Mesendoderm (in vitro differentiated cells): ENCODE measurements at regions not wholly inside any gene's neighbourhood (a gene's known extent, or its start where the extent isn't known, plus 50 kb on each side); places are given as distances from the start of the nearest gene placed in this dataset.

ENCODE experiments used
- DNase-seq: peaks from one replicate; pipeline ENCODE4 v3.0.0; 2013
- H2AK5ac ChIP-seq: 2 replicates; pipeline ENCODE4 v1.6.1; 2013; ENCODE audit warnings: low read length, inconsistent platforms
- H2BK120ac ChIP-seq: 2 replicates; pipeline ENCODE4 v1.6.1; 2013; ENCODE audit warnings: low read depth, mild to moderate bottlenecking, low read length, moderate library complexity, mixed read lengths
- H2BK15ac ChIP-seq: replicated peaks from 2 replicates; pipeline ENCODE4 v1.6.1; 2013; ENCODE audit warnings: low read depth, mild to moderate bottlenecking, moderate library complexity
- H2BK5ac ChIP-seq: 2 replicates; pipeline ENCODE4 v1.6.1; 2013; ENCODE audit warnings: low read length, inconsistent platforms
- H3K18ac ChIP-seq: 2 replicates; pipeline ENCODE4 v1.6.1; 2013; ENCODE audit warnings: mild to moderate bottlenecking, low read length, mixed read lengths
- H3K23ac ChIP-seq: one replicate; pipeline ENCODE4 v1.6.1; 2013; ENCODE audit warnings: low read length
- H3K27ac ChIP-seq: 2 replicates; pipeline ENCODE4 v1.5.1; 2013; ENCODE audit warnings: low read depth, mild to moderate bottlenecking, inconsistent platforms, low read length, moderate library complexity
- H3K27me3 ChIP-seq: 2 replicates; pipeline ENCODE4 v1.6.1; 2013; ENCODE audit warnings: low read length, control low read depth, mild to moderate bottlenecking, inconsistent platforms; ENCODE audit not compliant: insufficient read depth, poor library complexity
- H3K36me3 ChIP-seq: 2 replicates; pipeline ENCODE4 v1.6.1; 2013; ENCODE audit warnings: low read length, inconsistent platforms; ENCODE audit not compliant: control insufficient read depth, insufficient read depth
- H3K4ac ChIP-seq: one replicate; pipeline ENCODE4 v1.6.1; 2013; ENCODE audit warnings: low read depth, mild to moderate bottlenecking, low read length, moderate library complexity
- H3K4me1 ChIP-seq: 2 replicates; pipeline ENCODE4 v1.6.1; 2013; ENCODE audit warnings: low read depth, low read length, inconsistent platforms; ENCODE audit not compliant: control insufficient read depth
- H3K4me2 ChIP-seq: 2 replicates; pipeline ENCODE4 v1.6.1; 2013; ENCODE audit warnings: low read length
- H3K4me3 ChIP-seq: 2 replicates; pipeline ENCODE4 v1.5.1; 2013; ENCODE audit warnings: mild to moderate bottlenecking, low read length
- H3K56ac ChIP-seq: one replicate; pipeline ENCODE4 v1.6.1; 2013; ENCODE audit warnings: low read length
- H3K79me1 ChIP-seq: 2 replicates; pipeline ENCODE4 v1.6.1; 2013; ENCODE audit warnings: low read length, inconsistent platforms
- H3K79me2 ChIP-seq: 2 replicates; pipeline ENCODE4 v1.6.1; 2013; ENCODE audit warnings: mild to moderate bottlenecking, low read length; ENCODE audit not compliant: control insufficient read depth, insufficient read depth
- H3K9ac ChIP-seq: 2 replicates; pipeline ENCODE4 v1.6.1; 2013; ENCODE audit warnings: low read length, inconsistent platforms
- H4K5ac ChIP-seq: one replicate; pipeline ENCODE4 v1.6.1; 2013; ENCODE audit warnings: low read length
- H4K8ac ChIP-seq: one replicate; pipeline ENCODE4 v1.6.1; 2013; ENCODE audit warnings: low read depth, mild to moderate bottlenecking, control low read depth, low read length, moderate library complexity
- WGBS: extraction: QIAGEN DNeasy Blood & Tissue Kit; methylation state at CpG from one replicate; pipeline ENCODE4 v1.1.7; 2013; ENCODE audit warnings: low lambda C conversion rate, missing lambda C conversion rate; ENCODE audit not compliant: insufficient coverage; ENCODE audit errors: extremely low coverage; 5-methylcytosine and 5-hydroxymethylcytosine counted together

DNA sequence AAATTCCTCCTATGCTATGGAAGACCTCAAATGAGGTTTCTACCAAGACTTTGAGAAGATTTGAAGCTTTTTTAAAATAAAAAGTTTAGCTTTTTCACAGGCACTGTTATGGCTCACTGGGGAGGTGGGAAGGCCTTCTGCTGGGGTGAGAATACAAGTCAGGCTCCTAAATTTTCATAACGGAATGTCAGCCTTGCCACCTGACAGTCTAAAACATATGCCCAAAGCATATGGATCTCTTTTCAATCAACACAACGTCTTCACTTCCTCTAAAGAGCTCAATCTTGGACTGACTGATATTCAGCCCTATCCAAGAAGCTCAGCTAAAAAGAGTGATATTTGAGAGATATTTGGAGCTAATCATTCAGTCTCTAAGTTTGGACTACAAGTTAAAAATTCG lies 57.1 kb upstream of the LIN7C start:
- H2BK120ac ChIP-seq, result no peak overlapping the region
- no peaks in the 10 kb centered on the region for H3K4me1 ChIP-seq
- H3K56ac ChIP-seq, result no peak overlapping the region
- no peaks in the 10 kb centered on the region for H3K36me3 ChIP-seq
- no peak overlapping the region for H4K5ac ChIP-seq
- H3K18ac ChIP-seq, result no peak overlapping the region
- no peak overlapping the region for H3K4ac ChIP-seq
- H3K23ac ChIP-seq, result no peak overlapping the region
- no peaks in the 10 kb centered on the region for H3K79me2 ChIP-seq
- no peaks in the 10 kb centered on the region for H3K79me1 ChIP-seq
- H2BK5ac ChIP-seq, result no peak overlapping the region
- H3K9ac ChIP-seq, result no peak overlapping the region
- DNase-seq, result no peak
- no peak overlapping the region for H3K4me2 ChIP-seq
- no peak overlapping the region for H2AK5ac ChIP-seq
- H3K27ac ChIP-seq, result no peak overlapping the region
- H3K4me3 ChIP-seq, result no peak overlapping the region
- H3K27me3 ChIP-seq, result no peaks in the 10 kb centered on the region
- WGBS, result no CpG with 5 or more reads among the region's 3 CpGs
- H2BK15ac ChIP-seq, result no peak overlapping the region
- no peak overlapping the region for H4K8ac ChIP-seq

DNA sequence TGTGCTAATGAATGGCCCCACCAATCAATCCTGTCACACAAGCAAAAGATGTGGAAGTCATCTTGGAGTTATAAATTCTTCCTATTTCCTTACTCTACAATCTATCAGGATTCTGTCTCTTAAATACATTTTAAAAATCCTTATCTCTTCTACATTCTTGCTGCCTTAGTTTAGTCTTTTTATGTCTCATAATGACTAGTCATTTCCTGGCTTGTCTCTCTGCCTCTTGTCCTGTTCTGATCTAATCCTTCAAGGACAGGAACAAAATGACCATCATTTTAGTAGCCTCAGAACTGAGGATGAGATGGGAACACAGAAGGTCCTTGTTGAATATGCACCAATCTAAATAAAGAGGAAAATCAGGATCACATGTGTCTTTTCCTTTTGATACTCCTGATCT lies 56.6 kb upstream of the LIN7C start:
- no peak overlapping the region for H2AK5ac ChIP-seq
- no peak overlapping the region for H4K5ac ChIP-seq
- no peak overlapping the region for H3K27ac ChIP-seq
- no peak overlapping the region for H3K4me3 ChIP-seq
- H3K23ac ChIP-seq, result no peak overlapping the region
- no peak overlapping the region for H3K4ac ChIP-seq
- H2BK5ac ChIP-seq, result no peak overlapping the region
- H3K36me3 ChIP-seq, result no peaks in the 10 kb centered on the region
- no peak overlapping the region for H3K56ac ChIP-seq
- no peak overlapping the region for H4K8ac ChIP-seq
- H3K9ac ChIP-seq, result no peak overlapping the region
- H2BK120ac ChIP-seq, result no peak overlapping the region
- no peak overlapping the region for H3K4me2 ChIP-seq
- no peak overlapping the region for H2BK15ac ChIP-seq
- no peaks in the 10 kb centered on the region for H3K79me2 ChIP-seq
- H3K4me1 ChIP-seq, result no peaks in the 10 kb centered on the region
- H3K27me3 ChIP-seq, result no peaks in the 10 kb centered on the region
- H3K79me1 ChIP-seq, result no peaks in the 10 kb centered on the region
- no peak overlapping the region for H3K18ac ChIP-seq
- DNase-seq, result no peak

DNA sequence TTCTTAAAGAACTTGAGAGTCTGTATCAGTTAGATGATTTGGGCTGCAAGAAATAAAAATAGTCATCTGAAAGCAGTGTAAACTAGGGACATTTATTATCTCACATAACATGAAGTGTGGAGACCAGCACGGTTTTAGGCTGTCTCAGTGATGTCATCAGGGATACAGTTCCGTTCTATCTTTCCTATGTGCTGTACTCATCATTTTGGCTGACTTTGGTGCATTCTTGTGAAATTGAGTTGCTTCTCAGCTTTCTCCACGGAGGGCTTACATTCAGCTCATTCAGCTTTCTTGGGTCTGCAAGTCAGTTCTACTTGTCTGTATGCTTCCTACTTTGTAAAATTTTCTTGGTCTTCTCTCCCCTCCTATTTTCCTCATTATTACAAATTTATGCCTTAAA lies 51.8 kb upstream of the LIN7C start:
- WGBS, result no CpG with 5 or more reads among the region's 3 CpGs
- Histone ChIP-seq H3K56ac (no peak overlapping the region), H2BK5ac (no peak overlapping the region), H3K36me3 (no peaks in the 10 kb centered on the region), H3K4me2 (no peak overlapping the region), H3K79me2 (no peaks in the 10 kb centered on the region), H3K23ac (no peak overlapping the region), H4K8ac (no peak overlapping the region), H3K27ac (no peak overlapping the region), H3K4ac (no peak overlapping the region), H3K79me1 (no peaks in the 10 kb centered on the region), H3K4me3 (no peak overlapping the region), H2BK120ac (no peak overlapping the region), H3K4me1 (no peaks in the 10 kb centered on the region), H3K18ac (no peak overlapping the region), H3K9ac (no peak overlapping the region), H2BK15ac (no peak overlapping the region), H3K27me3 (no peaks in the 10 kb centered on the region), H2AK5ac (no peak overlapping the region), H4K5ac (no peak overlapping the region)
- no peak for DNase-seq

DNA sequence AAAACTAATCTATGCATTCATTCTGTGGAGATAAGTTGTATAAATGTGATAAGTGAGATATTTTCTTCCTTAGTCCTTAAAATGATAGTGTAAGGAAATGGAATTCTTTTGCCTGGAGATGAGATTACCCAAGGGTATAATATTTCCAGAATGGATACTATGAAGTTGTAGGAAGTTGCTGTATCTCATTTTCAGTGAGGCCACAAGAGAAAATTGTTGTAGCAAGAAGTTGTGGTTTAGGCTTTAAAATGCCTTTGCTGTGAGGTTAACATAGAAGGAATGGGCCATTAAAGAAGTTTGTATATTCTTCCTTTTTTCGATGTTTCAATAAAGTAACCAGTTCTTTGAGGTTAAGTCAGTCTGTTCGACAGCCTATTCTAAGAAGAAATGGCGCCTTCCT lies 50.7 kb upstream of the LIN7C start:
- no peak overlapping the region for H3K4me3 ChIP-seq
- H3K36me3 ChIP-seq, result no peaks in the 10 kb centered on the region
- no peak overlapping the region for H4K8ac ChIP-seq
- no peak overlapping the region for H3K23ac ChIP-seq
- H2BK5ac ChIP-seq, result no peak overlapping the region
- no peak overlapping the region for H2AK5ac ChIP-seq
- H3K9ac ChIP-seq, result no peak overlapping the region
- no peak overlapping the region for H3K56ac ChIP-seq
- H2BK15ac ChIP-seq, result no peak overlapping the region
- no CpG with 5 or more reads among the region's 3 CpGs for WGBS
- H3K4me2 ChIP-seq, result no peak overlapping the region
- no peak overlapping the region for H4K5ac ChIP-seq
- no peaks in the 10 kb centered on the region for H3K4me1 ChIP-seq
- H3K79me1 ChIP-seq, result no peaks in the 10 kb centered on the region
- no peak overlapping the region for H3K18ac ChIP-seq
- no peak overlapping the region for H3K27ac ChIP-seq
- H3K79me2 ChIP-seq, result no peaks in the 10 kb centered on the region
- DNase-seq, result no peak
- H3K27me3 ChIP-seq, result no peaks in the 10 kb centered on the region
- H2BK120ac ChIP-seq, result no peak overlapping the region
- H3K4ac ChIP-seq, result no peak overlapping the region
